ENCODE measurements at regions not wholly inside any gene's neighbourhood (a gene's known extent, or its start where the extent isn't known, plus 50 kb on each side); places are given as distances from the start of the nearest gene placed in this dataset.

- POLR2A ChIA-PET: no interaction called here
- peak in 1 of 14 experiments; percentile 21 for DNase-seq
Observed at GRCh38 chr2:120448961-120449810, 103.2 kb downstream of the INHBB start.

GRCh38 chr2:120450196-120450820 lies 104.4 kb downstream of the INHBB start:
- Mint-ChIP-seq H3K4me3 (no peak overlapping the region), H3K9me3 (no peaks in the 10 kb centered on the region), H3K4me1 (ENCODE audit: low read depth) (no peaks in the 10 kb centered on the region), H3K27ac (no peak overlapping the region), H3K36me3 (ENCODE audit: low read depth) (no peaks in the 10 kb centered on the region), H3K27me3 (peaks cover 14% of the 10 kb centered on the region)
- H3K36me3 ChIP-seq (ENCODE audit: insufficient read depth, low read length): no peaks in the 10 kb centered on the region
- ChIA-PET CTCF (no interaction called here), POLR2A (no interaction called here)
- ATAC-seq (ENCODE audit: poor library complexity): no peak
- intact Hi-C loops (cut with DNase I, micrococcal nuclease): no loop called here
- no peak for TF ChIP-seq CTCF (IDR thresholded peaks at IDR 0.05)
- no peaks in the 10 kb centered on the region for H3K27me3 ChIP-seq (ENCODE audit: control insufficient read depth in 1 of 2, insufficient read depth in 2 of 2, low read length in 2 of 2)
- no peak overlapping the region for H3K4me3 ChIP-seq (ENCODE audit: low read length)
- no peak overlapping the region for H3K27ac ChIP-seq (ENCODE audit: low read depth in 1 of 2, low read length in 2 of 2)
- no peak for DNase-seq
- no peaks in the 10 kb centered on the region for H3K9me3 ChIP-seq (ENCODE audit: control insufficient read depth in 1 of 2, insufficient read depth in 1 of 2, low read length in 2 of 2)
- no peaks in the 10 kb centered on the region for H3K4me1 ChIP-seq (ENCODE audit: insufficient read depth, low read length)

More at GRCh38 chr2:120448961-120449810, 103.2 kb downstream of the INHBB start:
- intact Hi-C loops (cut with DNase I, micrococcal nuclease): no loop called here
- Histone ChIP-seq H3K4me1 (ENCODE audit: insufficient read depth, low read length) (no peaks in the 10 kb centered on the region), H3K27ac (ENCODE audit: low read depth in 1 of 2, low read length in 2 of 2) (no peak overlapping the region), H3K27me3 (ENCODE audit: control insufficient read depth in 1 of 2, insufficient read depth in 2 of 2, low read length in 2 of 2) (peaks cover 0 to 2% of the 10 kb centered on the region in 2 experiments), H3K9me3 (ENCODE audit: control insufficient read depth in 1 of 2, insufficient read depth in 1 of 2, low read length in 2 of 2) (no peaks in the 10 kb centered on the region), H3K36me3 (ENCODE audit: insufficient read depth, low read length) (no peaks in the 10 kb centered on the region), H3K4me3 (ENCODE audit: low read length) (no peak overlapping the region)
- Mint-ChIP-seq H3K4me1 (ENCODE audit: low read depth) (no peaks in the 10 kb centered on the region), H3K27me3 (peaks cover 21% of the 10 kb centered on the region), H3K4me3 (no peak overlapping the region), H3K9me3 (no peaks in the 10 kb centered on the region), H3K36me3 (ENCODE audit: low read depth) (no peaks in the 10 kb centered on the region), H3K27ac (no peak overlapping the region)
- CTCF ChIA-PET: no interaction called here
- TF ChIP-seq CTCF (IDR thresholded peaks at IDR 0.05): no peak
- no peak for ATAC-seq (ENCODE audit: poor library complexity)

GRCh38 chr2:120451334-120451733 lies 105.4 kb downstream of the INHBB start:
- H3K9me3 ChIP-seq (ENCODE audit: control insufficient read depth in 1 of 2, insufficient read depth in 1 of 2, low read length in 2 of 2): no peaks in the 10 kb centered on the region
- TF ChIP-seq CTCF (IDR thresholded peaks at IDR 0.05): no peak
- DNase-seq (no peak), ATAC-seq (ENCODE audit: poor library complexity) (no peak)
- no peaks in the 10 kb centered on the region for H3K9me3 Mint-ChIP-seq
- intact Hi-C loops (cut with DNase I, micrococcal nuclease): no loop called here
- no peaks in the 10 kb centered on the region for H3K27me3 ChIP-seq (ENCODE audit: control insufficient read depth in 1 of 2, insufficient read depth in 2 of 2, low read length in 2 of 2)
- no peaks in the 10 kb centered on the region for H3K36me3 Mint-ChIP-seq (ENCODE audit: low read depth)
- peaks cover 12% of the 10 kb centered on the region for H3K27me3 Mint-ChIP-seq
- H3K4me3 ChIP-seq (ENCODE audit: low read length): no peak overlapping the region
- ChIA-PET POLR2A (no interaction called here), CTCF (no interaction called here)
- no peak overlapping the region for H3K4me3 Mint-ChIP-seq
- H3K4me1 Mint-ChIP-seq (ENCODE audit: low read depth): no peaks in the 10 kb centered on the region
- no peaks in the 10 kb centered on the region for H3K4me1 ChIP-seq (ENCODE audit: insufficient read depth, low read length)
- H3K36me3 ChIP-seq (ENCODE audit: insufficient read depth, low read length): no peaks in the 10 kb centered on the region
- no peak overlapping the region for H3K27ac Mint-ChIP-seq
- H3K27ac ChIP-seq (ENCODE audit: low read depth in 1 of 2, low read length in 2 of 2): no peak overlapping the region
